ENCODE measurements at regions not wholly inside any gene's neighbourhood (a gene's known extent, or its start where the extent isn't known, plus 50 kb on each side); places are given as distances from the start of the nearest gene placed in this dataset.

- TF ChIP-seq, protein P1, sequence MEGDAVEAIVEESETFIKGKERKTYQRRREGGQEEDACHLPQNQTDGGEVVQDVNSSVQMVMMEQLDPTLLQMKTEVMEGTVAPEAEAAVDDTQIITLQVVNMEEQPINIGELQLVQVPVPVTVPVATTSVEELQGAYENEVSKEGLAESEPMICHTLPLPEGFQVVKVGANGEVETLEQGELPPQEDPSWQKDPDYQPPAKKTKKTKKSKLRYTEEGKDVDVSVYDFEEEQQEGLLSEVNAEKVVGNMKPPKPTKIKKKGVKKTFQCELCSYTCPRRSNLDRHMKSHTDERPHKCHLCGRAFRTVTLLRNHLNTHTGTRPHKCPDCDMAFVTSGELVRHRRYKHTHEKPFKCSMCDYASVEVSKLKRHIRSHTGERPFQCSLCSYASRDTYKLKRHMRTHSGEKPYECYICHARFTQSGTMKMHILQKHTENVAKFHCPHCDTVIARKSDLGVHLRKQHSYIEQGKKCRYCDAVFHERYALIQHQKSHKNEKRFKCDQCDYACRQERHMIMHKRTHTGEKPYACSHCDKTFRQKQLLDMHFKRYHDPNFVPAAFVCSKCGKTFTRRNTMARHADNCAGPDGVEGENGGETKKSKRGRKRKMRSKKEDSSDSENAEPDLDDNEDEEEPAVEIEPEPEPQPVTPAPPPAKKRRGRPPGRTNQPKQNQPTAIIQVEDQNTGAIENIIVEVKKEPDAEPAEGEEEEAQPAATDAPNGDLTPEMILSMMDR (IDR thresholded peaks at IDR 0.05; ENCODE audit: borderline replicate concordance, extremely low read depth, low read length, poor library complexity, severe bottlenecking): peak; percentile 81
- TF ChIP-seq EZH2 (IDR thresholded peaks at IDR 0.05; ENCODE audit: borderline replicate concordance, low read depth, low read length, severe bottlenecking): no peak
These were observed 89.2 kb upstream of the PFKP start for GRCh38 chr10:2978111-2978510.

All from DND-41 (cell line).